ENCODE measurements at regions not wholly inside any gene's neighbourhood (a gene's known extent, or its start where the extent isn't known, plus 50 kb on each side); places are given as distances from the start of the nearest gene placed in this dataset.
"Not testable (repeated sequence)": the region's sequence is repeated elsewhere in the genome, so short reads cannot be mapped to it uniquely, and the experiment has no call there.

DNA sequence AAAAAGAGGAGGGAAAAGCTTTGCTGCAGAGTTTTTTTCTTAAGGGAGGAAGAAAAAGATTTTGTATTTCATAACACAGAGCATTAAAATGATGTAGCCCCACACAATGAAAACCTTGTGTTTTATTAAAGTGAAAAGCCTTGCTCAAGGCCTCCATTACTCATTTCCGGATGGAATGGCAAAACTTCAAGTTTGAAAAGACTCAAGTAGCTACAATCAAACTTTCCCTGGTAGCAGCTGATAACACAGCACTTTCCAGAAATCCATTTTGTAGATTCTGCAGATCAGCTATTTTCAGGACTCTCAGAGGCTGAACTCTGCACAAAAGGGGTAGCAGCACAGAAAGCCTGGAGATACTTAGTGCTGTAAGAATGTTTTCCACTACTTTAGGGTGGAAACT, 374.8 kb downstream of the NFIB start:
- ATAC-seq = no peak
- H3K4me1 Mint-ChIP-seq = no peaks in the 10 kb centered on the region
- peaks cover 3% of the 10 kb centered on the region for H3K9me3 Mint-ChIP-seq
- no peak overlapping the region for H3K4me3 Mint-ChIP-seq
- no peaks in the 10 kb centered on the region for H3K27me3 Mint-ChIP-seq
- no peak overlapping the region for H3K27ac Mint-ChIP-seq
- no peaks in the 10 kb centered on the region for H3K36me3 Mint-ChIP-seq

- Mint-ChIP-seq H3K9me3 (no peaks in the 10 kb centered on the region), H3K36me3 (no peaks in the 10 kb centered on the region), H3K27ac (no peak overlapping the region), H3K4me1 (no peaks in the 10 kb centered on the region), H3K27me3 (no peaks in the 10 kb centered on the region), H3K4me3 (no peak overlapping the region)
- ATAC-seq = no peak
Measured at GRCh38 chr9:13934416-13934815, 379.5 kb downstream of the NFIB start.

DNA sequence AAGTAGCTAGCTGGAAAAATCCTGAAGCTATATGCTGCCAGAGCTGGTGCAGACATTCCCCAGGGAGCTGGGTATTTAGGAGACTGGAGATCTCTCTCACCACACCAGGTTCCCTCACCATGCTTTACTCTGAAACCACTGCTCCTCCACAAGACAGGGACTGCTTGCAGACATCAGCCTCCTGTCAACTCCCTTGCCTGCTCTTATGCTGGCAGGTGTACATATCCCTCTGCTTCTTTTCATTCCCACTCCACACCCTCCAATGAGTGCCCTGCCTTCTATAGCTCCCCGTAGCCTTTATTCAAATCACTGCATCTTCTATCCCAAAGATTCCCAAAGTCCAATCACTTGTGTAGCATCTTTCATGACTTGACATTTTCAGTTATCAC, 380.7 kb downstream of the NFIB start:
- no peak for ATAC-seq
- Mint-ChIP-seq H3K4me3 (no peak overlapping the region), H3K4me1 (no peaks in the 10 kb centered on the region), H3K27me3 (no peaks in the 10 kb centered on the region), H3K27ac (no peak overlapping the region), H3K9me3 (no peaks in the 10 kb centered on the region), H3K36me3 (no peaks in the 10 kb centered on the region)

DNA sequence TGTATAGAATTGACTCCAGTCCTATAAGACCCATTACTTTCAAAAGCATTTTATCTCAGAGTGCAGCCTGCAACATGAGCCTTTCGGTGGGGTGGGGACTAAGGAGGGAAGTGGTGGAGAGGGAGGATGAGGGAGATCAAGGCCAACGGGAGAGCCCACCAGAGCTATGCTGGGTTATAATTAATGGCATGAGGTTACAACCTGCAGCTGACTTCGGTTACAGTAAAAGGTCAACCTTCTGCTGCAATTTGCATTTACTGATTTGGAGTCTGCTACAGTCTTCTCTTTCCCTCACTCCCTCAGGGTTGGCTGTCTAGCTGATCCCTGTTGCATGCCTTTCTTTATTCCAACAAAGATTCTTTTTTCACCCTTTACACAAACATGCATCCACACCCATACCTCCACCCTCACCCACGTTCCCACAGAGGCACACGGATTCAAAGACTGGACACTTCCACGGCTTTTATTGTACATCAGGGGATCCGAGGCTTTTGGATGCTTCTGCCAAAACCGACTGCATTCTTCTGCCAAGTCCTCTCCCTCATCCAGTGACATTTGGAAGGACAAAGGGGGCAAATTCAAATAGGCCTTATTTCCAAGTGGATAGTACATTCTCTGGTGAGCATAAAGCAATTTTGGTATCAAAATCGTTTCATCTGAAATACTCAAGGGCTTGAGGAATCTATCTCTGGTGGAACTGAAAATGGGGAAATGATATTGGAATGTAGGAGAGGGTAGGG, 381.2 kb downstream of the NFIB start:
- H3K4me3 Mint-ChIP-seq = no peak overlapping the region
- no peak for ATAC-seq
- no peaks in the 10 kb centered on the region for H3K9me3 Mint-ChIP-seq
- H3K27me3 Mint-ChIP-seq = no peaks in the 10 kb centered on the region
- no peak overlapping the region for H3K27ac Mint-ChIP-seq
- H3K36me3 Mint-ChIP-seq = no peaks in the 10 kb centered on the region
- H3K4me1 Mint-ChIP-seq = no peaks in the 10 kb centered on the region

- no peak for ATAC-seq
- no peaks in the 10 kb centered on the region for H3K36me3 Mint-ChIP-seq
- no peak overlapping the region for H3K4me3 Mint-ChIP-seq
- H3K27me3 Mint-ChIP-seq = no peaks in the 10 kb centered on the region
- H3K27ac Mint-ChIP-seq = no peak overlapping the region
- no peaks in the 10 kb centered on the region for H3K4me1 Mint-ChIP-seq
- H3K9me3 Mint-ChIP-seq = peaks cover 7% of the 10 kb centered on the region
Measured at GRCh38 chr9:13929013-13929412, 384.9 kb downstream of the NFIB start.

- Mint-ChIP-seq H3K4me1 (no peaks in the 10 kb centered on the region), H3K27me3 (no peaks in the 10 kb centered on the region), H3K9me3 (peaks cover 7% of the 10 kb centered on the region), H3K36me3 (no peaks in the 10 kb centered on the region), H3K4me3 (no peak overlapping the region), H3K27ac (no peak overlapping the region)
- ATAC-seq = no peak
Measured at GRCh38 chr9:13923381-13923780, 390.6 kb downstream of the NFIB start.

GRCh38 chr9:13920557-13920956, 393.4 kb downstream of the NFIB start:
- Mint-ChIP-seq H3K27ac (no peak overlapping the region), H3K36me3 (no peaks in the 10 kb centered on the region), H3K4me3 (no peak overlapping the region), H3K9me3 (no peaks in the 10 kb centered on the region), H3K4me1 (no peaks in the 10 kb centered on the region), H3K27me3 (no peaks in the 10 kb centered on the region)
- ATAC-seq = no peak

DNA sequence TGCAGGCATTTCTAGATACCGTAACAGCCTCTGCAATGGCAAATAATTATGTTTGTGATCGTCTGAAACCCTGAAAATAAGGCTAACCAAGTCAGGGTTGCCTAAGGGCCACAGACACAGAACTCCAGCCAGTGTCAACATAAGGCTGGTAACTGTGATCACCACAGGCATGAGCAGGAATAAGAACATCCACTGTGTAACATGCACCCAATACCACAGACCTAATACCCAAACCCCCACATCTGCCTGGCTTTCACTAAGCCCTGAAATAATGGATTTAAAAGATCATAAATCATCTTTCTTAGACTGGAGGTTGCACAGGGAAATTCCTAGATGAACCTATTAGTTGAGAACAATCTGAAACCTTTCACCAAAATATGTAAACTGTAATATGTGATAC, 394.5 kb downstream of the NFIB start:
- ATAC-seq = no peak
- Mint-ChIP-seq H3K36me3 (no peaks in the 10 kb centered on the region), H3K27ac (no peak overlapping the region), H3K27me3 (no peaks in the 10 kb centered on the region), H3K9me3 (no peaks in the 10 kb centered on the region), H3K4me1 (no peaks in the 10 kb centered on the region), H3K4me3 (no peak overlapping the region)

DNA sequence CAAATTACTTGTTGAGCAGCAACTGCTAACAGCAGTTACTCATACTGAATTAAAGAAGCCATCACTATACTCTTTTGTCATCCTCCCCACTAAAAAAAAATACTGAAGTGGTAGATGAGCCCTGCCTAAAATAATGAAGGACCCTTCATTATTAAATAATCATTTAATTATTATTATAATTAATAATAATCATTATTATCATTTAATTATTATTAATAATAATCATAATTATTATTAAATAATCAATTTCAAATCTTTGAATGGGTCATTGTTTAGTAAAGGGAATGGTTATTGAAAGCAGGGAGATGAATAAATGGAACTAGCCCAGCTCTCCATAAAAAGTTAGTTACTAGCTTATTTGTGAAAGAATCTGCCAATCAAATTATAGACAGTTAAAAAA, 396.4 kb downstream of the NFIB start:
- Mint-ChIP-seq H3K27ac (no peak overlapping the region), H3K27me3 (no peaks in the 10 kb centered on the region), H3K36me3 (no peaks in the 10 kb centered on the region), H3K4me1 (no peaks in the 10 kb centered on the region), H3K9me3 (no peaks in the 10 kb centered on the region), H3K4me3 (no peak overlapping the region)
- no peak for ATAC-seq

GRCh38 chr9:13915591-13916301, 398.2 kb downstream of the NFIB start:
- no peaks in the 10 kb centered on the region for H3K9me3 Mint-ChIP-seq
- no peaks in the 10 kb centered on the region for H3K36me3 Mint-ChIP-seq
- H3K27ac Mint-ChIP-seq = no peak overlapping the region
- no peak for ATAC-seq
- H3K4me3 Mint-ChIP-seq = no peak overlapping the region
- H3K4me1 Mint-ChIP-seq = no peaks in the 10 kb centered on the region
- H3K27me3 Mint-ChIP-seq = no peaks in the 10 kb centered on the region

DNA sequence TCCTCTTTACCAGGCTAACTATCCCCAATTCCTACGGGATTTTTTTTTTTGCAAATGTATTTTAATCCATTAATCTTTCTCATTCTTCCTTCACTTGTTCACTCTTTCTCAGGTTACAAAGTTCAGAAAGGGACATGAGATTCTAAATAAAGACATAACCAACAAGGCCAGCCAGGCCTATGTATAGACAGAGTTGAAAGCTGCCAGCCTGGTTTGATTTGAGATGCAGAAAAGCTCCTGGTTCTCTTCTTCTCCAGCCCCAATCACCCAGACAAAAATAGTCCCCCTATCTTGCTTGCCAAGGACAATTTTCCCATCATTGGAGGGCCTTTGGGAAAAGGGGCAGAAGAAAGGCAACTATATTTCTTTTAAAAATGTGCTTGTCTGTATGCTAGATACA, 398.8 kb downstream of the NFIB start:
- no peak for ATAC-seq
- Mint-ChIP-seq H3K9me3 (no peaks in the 10 kb centered on the region), H3K27me3 (no peaks in the 10 kb centered on the region)

DNA sequence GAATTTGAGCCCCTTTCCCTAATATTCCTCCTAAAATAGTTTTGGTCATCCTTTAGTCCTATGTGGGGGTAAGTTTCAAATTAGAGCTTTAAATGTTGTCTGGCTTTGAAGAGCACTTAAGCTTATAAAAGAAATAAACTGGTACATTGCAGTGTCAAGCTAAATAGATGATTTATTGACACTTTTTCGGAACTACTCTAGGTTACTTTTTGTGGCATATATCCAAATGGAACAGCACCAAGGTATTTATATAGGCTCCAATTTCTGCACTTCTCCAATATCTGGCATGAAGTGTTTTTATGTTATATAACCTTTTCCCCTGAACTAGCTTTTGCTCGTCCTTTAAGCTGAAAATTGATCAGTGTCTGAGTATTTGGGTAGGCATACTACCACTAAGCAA, 402.5 kb downstream of the NFIB start:
- ATAC-seq = no peak
- no peak overlapping the region for H3K4me3 Mint-ChIP-seq
- no peaks in the 10 kb centered on the region for H3K4me1 Mint-ChIP-seq
- H3K27ac Mint-ChIP-seq = no peak overlapping the region
- H3K27me3 Mint-ChIP-seq = no peaks in the 10 kb centered on the region
- no peaks in the 10 kb centered on the region for H3K36me3 Mint-ChIP-seq
- H3K9me3 Mint-ChIP-seq = peaks cover 3% of the 10 kb centered on the region

More for the DNA sequence above, 398.8 kb downstream of the NFIB start:
- H3K27ac Mint-ChIP-seq = no peak overlapping the region
- no peaks in the 10 kb centered on the region for H3K36me3 Mint-ChIP-seq
- H3K4me3 Mint-ChIP-seq = no peak overlapping the region
- H3K4me1 Mint-ChIP-seq = no peaks in the 10 kb centered on the region

DNA sequence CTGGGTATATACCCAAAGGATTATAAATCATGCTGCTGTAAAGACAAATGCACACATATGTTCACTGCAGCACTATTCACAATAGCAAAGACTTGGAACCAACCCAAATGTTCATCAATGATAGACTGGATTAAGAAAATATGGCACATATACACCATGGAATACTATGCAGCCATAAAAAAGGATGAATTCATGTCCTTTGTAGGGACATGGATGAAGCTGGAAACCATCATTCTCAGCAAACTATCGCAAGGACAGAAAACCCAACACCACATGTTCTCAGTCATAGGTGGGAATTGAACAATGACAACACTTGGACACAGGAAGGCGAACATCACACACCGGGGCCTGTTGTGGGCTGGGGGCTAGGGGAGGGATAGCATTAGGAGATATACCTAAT, 406.1 kb downstream of the NFIB start:
- H3K27ac Mint-ChIP-seq, H3K36me3 Mint-ChIP-seq, H3K27me3 Mint-ChIP-seq, ATAC-seq, H3K4me3 Mint-ChIP-seq, H3K4me1 Mint-ChIP-seq, H3K9me3 Mint-ChIP-seq: not testable (repeated sequence)

DNA sequence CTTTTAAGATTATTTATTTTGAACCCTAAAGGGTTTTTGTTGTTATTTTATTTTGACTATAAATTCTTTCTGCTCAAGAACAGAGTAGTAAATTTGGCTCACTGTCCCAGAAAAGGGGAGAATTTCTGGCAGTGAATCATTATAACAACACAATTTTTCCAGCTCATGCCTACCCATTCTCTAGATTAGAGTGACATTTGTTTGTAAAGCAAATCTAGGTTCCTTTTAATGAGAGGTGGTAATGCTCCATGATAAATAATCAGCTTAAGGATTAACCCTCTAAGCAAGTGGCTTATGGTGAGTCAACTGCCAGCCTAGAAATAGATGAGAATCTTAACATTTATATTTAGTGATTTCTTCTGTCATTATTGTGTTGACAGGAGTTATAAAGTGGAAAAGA, 409.2 kb downstream of the NFIB start:
- no peak for ATAC-seq
- Mint-ChIP-seq H3K9me3 (peaks cover 8% of the 10 kb centered on the region), H3K4me1 (no peaks in the 10 kb centered on the region), H3K27ac (no peak overlapping the region), H3K4me3 (no peak overlapping the region), H3K27me3 (no peaks in the 10 kb centered on the region), H3K36me3 (no peaks in the 10 kb centered on the region)

- Mint-ChIP-seq H3K27me3 (no peaks in the 10 kb centered on the region), H3K36me3 (no peaks in the 10 kb centered on the region), H3K4me3 (no peak overlapping the region), H3K9me3 (peaks cover 8% of the 10 kb centered on the region), H3K4me1 (no peaks in the 10 kb centered on the region), H3K27ac (no peak overlapping the region)
- no peak for ATAC-seq
Measured at GRCh38 chr9:13904311-13904710, 409.6 kb downstream of the NFIB start.

GRCh38 chr9:13902286-13903066, 411.5 kb downstream of the NFIB start:
- ATAC-seq = no peak
- Mint-ChIP-seq H3K4me1 (no peaks in the 10 kb centered on the region), H3K9me3 (peaks cover 8% of the 10 kb centered on the region), H3K27ac (no peak overlapping the region), H3K27me3 (no peaks in the 10 kb centered on the region), H3K36me3 (no peaks in the 10 kb centered on the region), H3K4me3 (no peak overlapping the region)
